Activated naive CD8-positive, alpha-beta T cell treated with anti-CD3 and anti-CD28 coated beads, Interleukin-2, amount 50 U/mL, for 24 hours (primary cell): ENCODE measurements at regions not wholly inside any gene's neighbourhood (a gene's known extent, or its start where the extent isn't known, plus 50 kb on each side); places are given as distances from the start of the nearest gene placed in this dataset.

Experiments
- ATAC-seq: fragments of 150-1000 bp; cut with Tn5 transposase; one replicate; pipeline ENCODE4 v1.10.0; 2021
- DNase-seq: peaks from one replicate; pipeline ENCODE4 v3.0.0; 2021
- H3K27ac Mint-ChIP-seq: one replicate; pipeline ENCODE4 v1.8.0; 2021; ENCODE audit warnings: mild to moderate bottlenecking, mixed read lengths
- H3K27me3 Mint-ChIP-seq: one replicate; pipeline ENCODE4 v1.8.0; 2021; ENCODE audit warnings: mixed read lengths
- H3K36me3 Mint-ChIP-seq: one replicate; pipeline ENCODE4 v1.8.0; 2021; ENCODE audit warnings: low read depth, mixed read lengths
- H3K4me1 Mint-ChIP-seq: one replicate; pipeline ENCODE4 v1.8.0; 2021; ENCODE audit warnings: mixed read lengths
- H3K4me3 Mint-ChIP-seq: one replicate; pipeline ENCODE4 v1.8.0; 2021; ENCODE audit warnings: mild to moderate bottlenecking, moderate library complexity, mixed read lengths
- H3K9me3 Mint-ChIP-seq: one replicate; pipeline ENCODE4 v1.8.0; 2021; ENCODE audit warnings: mixed read lengths

GRCh38 chr2:221018262-221018661, 553.8 kb downstream of the EPHA4 start:
- H3K9me3 Mint-ChIP-seq = no peaks in the 10 kb centered on the region
- H3K27ac Mint-ChIP-seq = no peak overlapping the region
- ATAC-seq = no peak
- H3K4me1 Mint-ChIP-seq = no peaks in the 10 kb centered on the region
- H3K36me3 Mint-ChIP-seq = no peaks in the 10 kb centered on the region
- H3K4me3 Mint-ChIP-seq = no peak overlapping the region
- DNase-seq = no peak
- no peaks in the 10 kb centered on the region for H3K27me3 Mint-ChIP-seq

DNA sequence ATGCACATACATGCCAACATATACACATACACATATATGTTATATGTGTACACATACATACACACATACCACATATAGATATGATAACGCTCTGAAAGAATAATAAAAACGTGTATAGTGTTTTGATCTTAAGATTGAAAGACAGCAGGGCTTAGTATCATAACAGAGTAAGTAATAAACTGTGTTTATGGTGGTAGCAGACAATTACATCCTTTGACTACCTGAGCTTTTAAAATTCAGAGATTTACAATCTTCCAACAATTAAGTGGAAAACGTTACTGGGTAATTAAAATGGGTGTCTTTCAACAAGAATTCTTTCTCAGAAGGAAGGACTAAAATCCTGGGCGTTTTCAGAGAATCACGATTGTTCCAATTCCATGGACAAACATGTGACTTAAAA, 552.4 kb downstream of the EPHA4 start:
- H3K4me1 Mint-ChIP-seq = no peaks in the 10 kb centered on the region
- no peak overlapping the region for H3K27ac Mint-ChIP-seq
- no peaks in the 10 kb centered on the region for H3K36me3 Mint-ChIP-seq
- ATAC-seq = no peak
- H3K4me3 Mint-ChIP-seq = no peak overlapping the region
- H3K9me3 Mint-ChIP-seq = no peaks in the 10 kb centered on the region
- no peaks in the 10 kb centered on the region for H3K27me3 Mint-ChIP-seq
- no peak for DNase-seq

- DNase-seq (no peak), ATAC-seq (no peak)
- no peak overlapping the region for H3K27ac Mint-ChIP-seq
- H3K9me3 Mint-ChIP-seq = no peaks in the 10 kb centered on the region
- H3K36me3 Mint-ChIP-seq = no peaks in the 10 kb centered on the region
- H3K4me1 Mint-ChIP-seq = peaks cover 11% of the 10 kb centered on the region
- no peak overlapping the region for H3K4me3 Mint-ChIP-seq
- H3K27me3 Mint-ChIP-seq = no peaks in the 10 kb centered on the region
These were observed 549.5 kb downstream of the EPHA4 start for GRCh38 chr2:221022554-221022953.

DNA sequence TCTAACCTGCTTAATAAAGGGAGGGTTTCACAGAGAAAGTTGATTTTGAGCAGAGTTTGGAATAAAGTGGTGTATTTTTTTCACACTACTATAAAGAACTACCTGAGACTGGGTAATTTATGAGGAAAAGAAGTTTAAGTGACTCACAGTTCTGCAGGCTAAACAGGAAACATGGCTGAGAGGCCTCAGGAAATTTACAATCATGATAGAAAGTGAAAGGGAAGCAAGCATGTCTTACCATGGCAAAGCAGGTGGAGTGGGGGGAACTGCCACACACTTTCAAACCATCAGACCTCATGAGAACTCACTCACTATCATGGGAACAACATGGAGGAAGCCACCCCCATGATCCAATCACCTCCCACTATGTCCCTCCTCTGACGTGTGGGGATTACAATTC, 546.7 kb downstream of the EPHA4 start:
- Mint-ChIP-seq H3K9me3 (no peaks in the 10 kb centered on the region), H3K4me1 (peaks cover 11% of the 10 kb centered on the region), H3K36me3 (no peaks in the 10 kb centered on the region), H3K27me3 (no peaks in the 10 kb centered on the region), H3K4me3 (no peak overlapping the region), H3K27ac (no peak overlapping the region)
- ATAC-seq (peak; percentile 40), DNase-seq (no peak)

DNA sequence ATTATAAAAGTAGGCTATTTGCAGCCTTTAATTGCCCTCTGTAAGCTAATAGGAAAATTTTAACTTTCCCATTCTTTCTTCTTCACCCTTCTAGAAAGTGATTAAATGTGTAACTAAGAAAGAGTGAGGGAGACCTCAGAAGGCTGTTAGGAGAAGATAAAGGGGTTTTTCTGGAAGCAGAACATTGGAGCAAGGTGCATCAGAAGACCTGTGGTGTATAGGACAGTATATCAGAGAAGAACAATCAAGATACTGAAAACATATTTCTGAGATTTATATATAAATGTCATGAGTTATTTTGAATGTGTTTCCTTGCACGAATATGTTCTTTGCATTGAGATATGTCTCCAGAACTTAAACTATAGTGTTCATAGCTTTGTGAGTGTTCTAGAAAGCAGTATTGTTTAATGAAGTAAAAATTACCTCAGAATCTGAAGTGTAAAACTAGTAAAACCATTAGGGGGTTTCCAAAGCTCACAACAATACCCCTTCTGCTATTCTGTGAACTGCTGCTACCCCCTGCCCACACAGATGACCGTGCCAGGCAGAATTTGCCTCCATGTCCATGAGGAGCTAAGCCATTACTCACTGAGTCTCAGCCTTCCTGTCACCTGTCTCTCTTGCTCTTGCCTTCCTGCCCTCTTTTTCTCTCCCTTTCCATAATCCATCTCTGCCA, 537.9 kb downstream of the EPHA4 start:
- DNase-seq = no peak
- no peak for ATAC-seq
- Mint-ChIP-seq H3K9me3 (no peaks in the 10 kb centered on the region), H3K36me3 (no peaks in the 10 kb centered on the region), H3K27me3 (no peaks in the 10 kb centered on the region), H3K4me3 (no peak overlapping the region), H3K4me1 (no peaks in the 10 kb centered on the region), H3K27ac (no peak overlapping the region)

- no peaks in the 10 kb centered on the region for H3K4me1 Mint-ChIP-seq
- no peaks in the 10 kb centered on the region for H3K9me3 Mint-ChIP-seq
- no peak overlapping the region for H3K4me3 Mint-ChIP-seq
- DNase-seq (no peak), ATAC-seq (no peak)
- no peak overlapping the region for H3K27ac Mint-ChIP-seq
- no peaks in the 10 kb centered on the region for H3K36me3 Mint-ChIP-seq
- H3K27me3 Mint-ChIP-seq = no peaks in the 10 kb centered on the region
These were observed 537.1 kb downstream of the EPHA4 start for GRCh38 chr2:221034973-221035372.

- Mint-ChIP-seq H3K36me3 (no peaks in the 10 kb centered on the region), H3K4me1 (no peaks in the 10 kb centered on the region), H3K9me3 (no peaks in the 10 kb centered on the region), H3K4me3 (no peak overlapping the region), H3K27ac (no peak overlapping the region), H3K27me3 (no peaks in the 10 kb centered on the region)
- DNase-seq (no peak), ATAC-seq (no peak)
These were observed 529.2 kb downstream of the EPHA4 start for GRCh38 chr2:221042926-221043325.

DNA sequence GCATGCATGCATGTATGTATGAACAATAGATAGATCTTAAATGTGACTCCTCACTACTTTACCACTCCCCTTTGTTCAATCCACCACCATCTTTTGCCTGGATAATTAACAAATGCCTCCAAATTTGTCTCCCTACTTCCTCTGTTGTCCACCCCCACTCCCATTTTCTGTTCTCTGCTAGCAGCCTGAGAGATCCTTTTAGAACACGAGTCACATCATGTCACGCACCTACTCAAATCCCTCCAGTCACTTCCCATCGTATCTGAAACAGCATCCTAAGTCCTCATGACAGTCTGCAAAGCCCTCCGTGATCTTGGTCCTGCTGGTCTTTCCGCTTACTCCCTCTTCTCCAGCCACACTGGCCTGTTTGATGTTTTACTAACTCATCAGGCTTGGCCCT, 527.3 kb downstream of the EPHA4 start:
- ATAC-seq = no peak
- H3K9me3 Mint-ChIP-seq = no peaks in the 10 kb centered on the region
- H3K36me3 Mint-ChIP-seq = no peaks in the 10 kb centered on the region
- DNase-seq = no peak
- no peak overlapping the region for H3K27ac Mint-ChIP-seq
- H3K4me3 Mint-ChIP-seq = no peak overlapping the region
- H3K4me1 Mint-ChIP-seq = no peaks in the 10 kb centered on the region
- H3K27me3 Mint-ChIP-seq = no peaks in the 10 kb centered on the region

DNA sequence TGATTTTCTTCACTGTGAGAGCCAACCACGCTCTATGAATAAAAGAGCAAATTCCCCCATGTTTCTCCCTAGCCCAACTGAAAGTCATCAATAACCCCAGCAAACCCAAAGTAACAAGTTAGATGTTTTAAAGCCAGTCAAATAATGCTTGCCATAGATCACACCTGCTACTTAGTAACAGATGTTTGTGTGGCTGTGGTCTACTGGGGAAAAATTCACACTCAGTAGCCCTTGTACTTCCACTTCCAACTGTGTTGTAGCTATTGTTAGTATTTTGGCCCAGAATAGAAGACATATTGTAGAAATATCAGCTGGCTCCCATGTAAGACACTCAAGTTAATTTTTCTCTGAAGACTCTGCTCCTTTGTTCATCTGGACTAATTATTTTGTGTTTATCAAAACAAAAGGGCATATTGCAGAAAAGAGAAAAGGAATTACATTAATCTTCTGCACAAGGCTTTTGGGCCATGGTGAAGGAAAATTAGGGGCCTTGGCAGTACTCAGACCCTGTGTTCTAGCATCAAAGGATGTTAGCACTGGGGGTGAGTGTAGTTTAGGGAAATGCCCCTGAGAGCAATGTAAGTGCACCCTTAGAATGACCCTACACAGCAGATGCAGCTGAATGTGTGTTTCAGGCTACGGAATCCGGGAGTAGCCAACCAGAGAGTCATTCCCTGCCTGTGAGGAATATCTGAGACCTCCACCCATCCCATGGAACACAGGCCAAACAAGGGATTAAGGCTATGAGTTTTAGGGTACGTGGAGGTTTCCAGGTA, 521.9 kb downstream of the EPHA4 start:
- DNase-seq = no peak
- no peaks in the 10 kb centered on the region for H3K27me3 Mint-ChIP-seq
- H3K4me3 Mint-ChIP-seq = no peak overlapping the region
- H3K36me3 Mint-ChIP-seq = no peaks in the 10 kb centered on the region
- no peaks in the 10 kb centered on the region for H3K9me3 Mint-ChIP-seq
- no peak for ATAC-seq
- H3K4me1 Mint-ChIP-seq = no peaks in the 10 kb centered on the region
- H3K27ac Mint-ChIP-seq = no peak overlapping the region

DNA sequence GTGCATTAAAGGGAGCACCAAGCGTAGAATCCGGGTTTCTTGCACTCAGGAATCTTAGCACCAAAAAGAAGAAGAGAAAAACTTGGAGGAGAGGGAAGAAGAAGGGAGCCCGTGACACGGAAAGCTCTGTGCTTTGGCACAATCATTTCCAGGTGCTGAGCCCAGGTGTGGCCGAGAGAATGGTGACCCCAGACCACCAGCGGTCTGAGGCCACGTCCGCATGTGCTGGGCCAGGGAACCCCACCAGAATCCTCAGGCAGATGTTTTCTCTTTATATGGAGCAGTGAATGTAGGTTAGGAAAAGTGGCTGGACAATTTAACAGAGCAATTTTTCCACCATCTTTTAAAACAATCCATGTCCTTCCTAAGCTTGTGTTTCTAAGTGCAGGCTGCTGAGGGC, 520.9 kb downstream of the EPHA4 start:
- H3K27me3 Mint-ChIP-seq = no peaks in the 10 kb centered on the region
- H3K36me3 Mint-ChIP-seq = no peaks in the 10 kb centered on the region
- DNase-seq = no peak
- no peaks in the 10 kb centered on the region for H3K9me3 Mint-ChIP-seq
- no peaks in the 10 kb centered on the region for H3K4me1 Mint-ChIP-seq
- H3K27ac Mint-ChIP-seq = no peak overlapping the region
- no peak for ATAC-seq
- H3K4me3 Mint-ChIP-seq = no peak overlapping the region

DNA sequence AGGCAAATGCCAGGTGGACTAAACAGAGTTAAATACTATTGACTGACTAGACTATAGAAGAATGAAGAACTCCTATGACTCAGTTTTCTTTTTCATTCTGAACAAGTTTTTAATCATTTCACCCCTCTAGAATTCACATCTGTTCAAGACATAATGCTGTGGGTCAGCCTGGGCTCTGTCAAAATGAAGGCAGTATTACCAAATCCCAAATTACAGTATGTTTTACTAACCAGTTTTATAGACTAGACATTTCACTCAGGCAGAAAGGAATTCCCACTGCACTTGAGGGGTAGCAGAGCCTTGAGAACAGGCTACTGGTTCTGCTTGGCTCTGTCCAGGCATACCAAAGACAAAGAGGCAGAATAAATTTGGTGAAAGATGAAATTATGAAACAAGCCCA, 511.7 kb downstream of the EPHA4 start:
- no peak overlapping the region for H3K27ac Mint-ChIP-seq
- no peak for ATAC-seq
- H3K4me1 Mint-ChIP-seq = no peaks in the 10 kb centered on the region
- H3K36me3 Mint-ChIP-seq = no peaks in the 10 kb centered on the region
- H3K4me3 Mint-ChIP-seq = no peak overlapping the region
- H3K27me3 Mint-ChIP-seq = peaks cover 3% of the 10 kb centered on the region
- DNase-seq = no peak
- H3K9me3 Mint-ChIP-seq = peaks cover 18% of the 10 kb centered on the region

GRCh38 chr2:221063568-221063967, 508.5 kb downstream of the EPHA4 start:
- H3K4me3 Mint-ChIP-seq = no peak overlapping the region
- H3K27ac Mint-ChIP-seq = no peak overlapping the region
- H3K36me3 Mint-ChIP-seq = no peaks in the 10 kb centered on the region
- ATAC-seq = no peak
- no peak for DNase-seq
- peaks cover 12% of the 10 kb centered on the region for H3K9me3 Mint-ChIP-seq
- no peaks in the 10 kb centered on the region for H3K4me1 Mint-ChIP-seq
- peaks cover 3% of the 10 kb centered on the region for H3K27me3 Mint-ChIP-seq

DNA sequence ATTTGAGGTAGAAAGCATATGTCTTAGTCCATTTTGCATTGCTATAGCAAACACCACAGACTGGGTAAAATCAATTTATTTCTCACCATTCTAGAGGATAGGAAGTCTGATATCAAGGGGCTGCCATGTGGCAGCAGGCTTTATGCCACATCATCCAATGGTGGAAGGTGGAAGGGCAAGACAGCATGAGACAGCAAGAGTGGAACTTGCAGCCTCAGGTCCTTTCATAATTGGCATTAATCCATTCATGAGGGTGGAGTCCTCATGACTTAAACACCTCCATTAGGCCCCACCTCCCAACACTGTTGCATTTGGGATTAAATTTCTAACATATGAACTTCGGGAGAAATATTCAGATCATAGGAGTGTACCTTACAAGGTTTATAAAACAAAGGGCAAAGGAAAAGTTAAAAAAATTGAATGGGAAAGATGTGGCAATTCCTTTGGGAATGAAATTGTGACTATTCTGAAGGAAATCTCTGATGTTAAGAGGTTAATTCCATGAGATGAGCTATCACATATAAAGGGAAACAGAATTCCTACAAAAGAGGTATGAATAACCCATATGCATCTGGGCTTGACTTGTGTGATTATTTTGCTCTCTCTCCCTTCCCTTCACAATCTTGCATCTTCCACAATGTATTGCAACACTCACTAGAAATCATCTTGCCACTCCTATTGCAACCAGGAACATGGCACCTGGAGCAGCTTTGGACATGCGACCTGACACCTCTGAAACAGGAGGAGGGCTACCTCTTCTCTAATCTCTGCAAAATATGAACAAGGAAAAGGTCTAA, 507.8 kb downstream of the EPHA4 start:
- H3K9me3 Mint-ChIP-seq = peaks cover 11% of the 10 kb centered on the region
- DNase-seq = no peak
- peaks cover 2% of the 10 kb centered on the region for H3K27me3 Mint-ChIP-seq
- no peak for ATAC-seq
- no peak overlapping the region for H3K4me3 Mint-ChIP-seq
- no peak overlapping the region for H3K27ac Mint-ChIP-seq
- no peaks in the 10 kb centered on the region for H3K4me1 Mint-ChIP-seq
- H3K36me3 Mint-ChIP-seq = no peaks in the 10 kb centered on the region

DNA sequence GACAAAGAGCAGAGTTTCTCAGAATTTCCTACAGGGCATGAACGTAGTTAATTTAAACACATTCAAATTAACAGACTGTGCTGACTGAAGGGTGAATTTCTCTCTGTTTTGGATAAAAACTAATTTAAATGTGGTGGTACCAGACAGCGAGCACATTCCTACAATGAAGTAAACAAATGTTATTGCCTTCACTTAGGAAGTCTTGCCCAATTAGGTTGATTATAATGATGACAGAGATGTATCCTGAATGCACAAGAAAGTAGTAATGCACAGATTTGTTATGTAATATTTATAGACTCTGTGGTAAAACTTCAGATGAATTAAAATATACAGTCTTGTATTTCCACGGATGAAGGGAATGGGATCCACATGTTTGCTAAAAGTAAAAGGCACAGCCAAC, 507.2 kb downstream of the EPHA4 start:
- DNase-seq (no peak), ATAC-seq (no peak)
- Mint-ChIP-seq H3K36me3 (no peaks in the 10 kb centered on the region), H3K9me3 (peaks cover 12% of the 10 kb centered on the region), H3K4me1 (no peaks in the 10 kb centered on the region), H3K4me3 (no peak overlapping the region), H3K27ac (no peak overlapping the region), H3K27me3 (no peaks in the 10 kb centered on the region)

DNA sequence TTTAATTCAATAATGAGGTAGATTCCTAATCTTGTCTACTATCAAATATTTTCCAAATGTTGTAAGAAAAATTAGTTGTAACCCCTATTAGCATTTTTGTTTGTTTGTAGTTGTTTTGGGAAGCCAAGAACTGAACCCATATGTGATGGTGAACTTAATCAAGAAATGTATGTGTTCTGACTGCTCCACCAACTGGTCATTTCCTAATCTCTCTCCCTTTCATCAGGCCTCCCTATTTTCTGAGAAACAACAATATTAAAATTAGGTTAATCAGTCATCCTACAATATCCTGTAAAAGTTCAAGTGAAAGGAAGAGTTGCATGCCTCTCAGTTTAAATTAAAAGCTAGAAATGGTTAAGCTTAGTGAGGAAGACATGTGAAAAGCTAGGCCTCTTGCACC, 504.0 kb downstream of the EPHA4 start:
- Mint-ChIP-seq H3K36me3 (no peaks in the 10 kb centered on the region), H3K4me1 (no peaks in the 10 kb centered on the region), H3K9me3 (peaks cover 12% of the 10 kb centered on the region), H3K4me3 (no peak overlapping the region), H3K27me3 (no peaks in the 10 kb centered on the region), H3K27ac (no peak overlapping the region)
- no peak for ATAC-seq
- DNase-seq = no peak
